HEK293 (cell line): ENCODE measurements at regions not wholly inside any gene's neighbourhood (a gene's known extent, or its start where the extent isn't known, plus 50 kb on each side); places are given as distances from the start of the nearest gene placed in this dataset.

ENCODE experiments used
- CTCF ChIA-PET: fragments of 350-600 bp; formaldehyde crosslinking; extraction: SDS; loops from one replicate; lab custom pipeline; 2021; ENCODE audit warnings: antibody characterized with exemption; lab: Yijun Ruan, JAX
- POLR2A ChIA-PET: fragments of 300-600 bp; formaldehyde crosslinking; extraction: SDS; loops from one replicate; lab custom pipeline; 2020; ENCODE audit warnings: antibody characterized with exemption, inconsistent platforms; lab: Yijun Ruan, JAX
- H3K27ac ChIP-seq: fragments of 200-500 bp; sonication (Bioruptor generic); 2 replicates; pipeline ENCODE4 v1.5.1; 2014; ENCODE audit warnings: low read depth, low read length, control low read depth, inconsistent platforms; ENCODE audit errors: extremely low read depth
- H3K36me3 ChIP-seq, 2 experiments: fragments of 200-500 bp in 1 of 2; sonication (Bioruptor generic) in 1 of 2; 1 replicate in 1 of 2; 2 replicates in 1 of 2; pipeline ENCODE4 v1.5.1; 2014 to 2017; ENCODE audit warnings: inconsistent platforms in 2 of 2, low read length in 2 of 2; ENCODE audit not compliant: control insufficient read depth in 2 of 2, insufficient read depth in 1 of 2
- H3K4me1 ChIP-seq: fragments of 200-500 bp; sonication (Bioruptor generic); 2 replicates; pipeline ENCODE4 v1.5.1; 2014; ENCODE audit warnings: mild to moderate bottlenecking, low read length, inconsistent platforms; ENCODE audit not compliant: control insufficient read depth, insufficient read depth
- H3K4me3 ChIP-seq: 2 replicates; pipeline ENCODE4 v1.5.1; 2011; ENCODE audit warnings: low read depth, mild to moderate bottlenecking, control low read depth, low read length, moderate library complexity
- H3K9me3 ChIP-seq: fragments of 200-500 bp; sonication (Bioruptor generic); 2 replicates; pipeline ENCODE4 v1.5.1; 2014; ENCODE audit warnings: low read depth, low read length, inconsistent platforms; ENCODE audit not compliant: control insufficient read depth, insufficient read depth
- BCL11A ChIP-seq: fragments of 450-650 bp; formaldehyde crosslinking; IDR thresholded peaks from 2 replicates; pipeline ENCODE4 v1.5.1; 2016; ENCODE audit warnings: low read depth, missing biosample characterization, missing genetic modification characterization
- HOXC10 ChIP-seq: sonication (generic); formaldehyde crosslinking; IDR thresholded peaks from 2 replicates; pipeline ENCODE4 v1.8.1; 2023; ENCODE audit warnings: mild to moderate bottlenecking, missing genetic modification reagents
- HOXD13 ChIP-seq: sonication (generic); formaldehyde crosslinking; IDR thresholded peaks from 2 replicates; pipeline ENCODE4 v1.8.0; 2022; ENCODE audit warnings: missing genetic modification reagents, borderline replicate concordance
- IKZF3 ChIP-seq: fragments of 450-650 bp; IDR thresholded peaks from 2 replicates; pipeline ENCODE4 v1.5.0; 2018; ENCODE audit warnings: missing biosample characterization, mild to moderate bottlenecking, missing genetic modification characterization, moderate library complexity
- OVOL3 ChIP-seq: fragments of 450-650 bp; formaldehyde crosslinking; IDR thresholded peaks from 2 replicates; pipeline ENCODE4 v1.5.1; 2016; ENCODE audit warnings: missing biosample characterization, missing genetic modification characterization
- ZBTB7A ChIP-seq: fragments of 450-650 bp; formaldehyde crosslinking; IDR thresholded peaks from 2 replicates; pipeline ENCODE4 v1.5.1; 2016; ENCODE audit warnings: low read depth, missing biosample characterization, missing genetic modification characterization
- ZNF114 ChIP-seq: fragments of 450-650 bp; formaldehyde crosslinking; IDR thresholded peaks from 2 replicates; pipeline ENCODE4 v1.5.0; 2017; ENCODE audit warnings: missing biosample characterization, missing genetic modification characterization
- ZNF175 ChIP-seq: fragments of 450-650 bp; formaldehyde crosslinking; IDR thresholded peaks from 2 replicates; pipeline ENCODE4 v1.5.1; 2016; ENCODE audit warnings: missing biosample characterization, missing genetic modification characterization
- ZNF221 ChIP-seq: fragments of 450-650 bp; formaldehyde crosslinking; IDR thresholded peaks from 2 replicates; pipeline ENCODE4 v1.5.1; 2017; ENCODE audit warnings: missing biosample characterization, missing genetic modification characterization, borderline replicate concordance
- ZNF335 ChIP-seq: fragments of 450-650 bp; formaldehyde crosslinking; conservative IDR thresholded peaks from 2 replicates; pipeline ENCODE4 v1.5.1; 2016; ENCODE audit warnings: missing biosample characterization, missing genetic modification characterization
- ZNF341 ChIP-seq: fragments of 450-650 bp; formaldehyde crosslinking; IDR thresholded peaks from 2 replicates; pipeline ENCODE4; 2016; ENCODE audit warnings: low read depth, missing biosample characterization, missing genetic modification characterization
- ZNF529 ChIP-seq: fragments of 450-650 bp; formaldehyde crosslinking; IDR thresholded peaks from 2 replicates; pipeline ENCODE4 v1.5.1; 2017; ENCODE audit warnings: missing genetic modification characterization, missing biosample characterization; ENCODE audit not compliant: insufficient replicate concordance
- ZNF548 ChIP-seq: fragments of 450-650 bp; formaldehyde crosslinking; IDR thresholded peaks from 2 replicates; pipeline ENCODE4 v1.5.1; 2016; ENCODE audit warnings: missing biosample characterization, missing genetic modification characterization
- ZNF585B ChIP-seq: fragments of 450-650 bp; formaldehyde crosslinking; IDR thresholded peaks from 2 replicates; pipeline ENCODE4 v1.5.1; 2016; ENCODE audit warnings: missing biosample characterization, missing genetic modification characterization
- ZNF629 ChIP-seq: fragments of 450-650 bp; formaldehyde crosslinking; IDR thresholded peaks from 2 replicates; pipeline ENCODE4 v1.5.1; 2017; ENCODE audit warnings: missing biosample characterization, missing genetic modification characterization
- ZNF670 ChIP-seq: fragments of 450-650 bp; formaldehyde crosslinking; IDR thresholded peaks from 2 replicates; pipeline ENCODE4 v1.5.1; 2016; ENCODE audit warnings: missing biosample characterization, missing genetic modification characterization, low read depth
- TF ChIP-seq, protein P1 (sequence below): IDR thresholded peaks from 2 replicates; pipeline ENCODE4 v1.6.1; 2011; ENCODE audit warnings: mild to moderate bottlenecking, low read depth, low read length, borderline replicate concordance
- TF ChIP-seq, protein P2 (sequence below): fragments of 450-650 bp; formaldehyde crosslinking; IDR thresholded peaks from 2 replicates; pipeline ENCODE4 v1.5.1; 2016; ENCODE audit warnings: missing biosample characterization, missing genetic modification characterization
- TF ChIP-seq, protein P3 (sequence below): fragments of 450-650 bp; formaldehyde crosslinking; IDR thresholded peaks from 2 replicates; pipeline ENCODE4 v1.5.1; 2016; ENCODE audit warnings: missing biosample characterization, missing genetic modification characterization
- TF ChIP-seq, protein P4 (sequence below): fragments of 450-650 bp; formaldehyde crosslinking; IDR thresholded peaks from 2 replicates; pipeline ENCODE4 v1.5.1; 2016; ENCODE audit warnings: missing biosample characterization, missing genetic modification characterization, low read depth

DNA sequence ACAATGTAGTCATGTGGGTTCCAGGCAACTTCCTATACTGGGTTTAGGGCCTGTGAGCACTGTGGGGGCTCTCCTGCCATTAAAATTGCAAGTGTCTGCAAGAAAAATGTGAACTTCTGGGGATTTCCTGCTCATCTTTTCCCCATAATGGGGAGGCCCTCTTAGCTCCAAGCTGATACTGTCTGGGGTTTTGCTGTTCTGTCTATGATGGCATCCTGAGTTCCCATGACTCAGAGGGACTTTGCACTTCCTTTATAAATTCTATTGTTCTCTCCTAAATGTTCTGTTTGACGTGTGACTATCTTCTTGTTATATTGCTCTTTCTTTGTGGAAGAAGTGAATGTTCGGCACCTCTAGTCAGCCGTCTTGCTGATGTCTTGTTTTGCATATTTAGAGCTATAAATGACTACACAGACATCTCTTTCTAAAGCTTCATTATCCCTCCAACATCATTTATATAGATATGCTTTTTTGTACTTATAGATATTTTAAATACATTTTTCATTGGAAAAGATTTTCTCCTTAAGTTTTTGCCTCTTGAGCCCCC, 465.8 kb downstream of the NAF1 start:
- H3K36me3 ChIP-seq, result no peaks in the 10 kb centered on the region
- POLR2A ChIA-PET, result no interaction called here
- H3K4me3 ChIP-seq, result no peak overlapping the region
- H3K9me3 ChIP-seq, result no peaks in the 10 kb centered on the region
- H3K4me1 ChIP-seq, result no peaks in the 10 kb centered on the region
- CTCF ChIA-PET, result no interaction called here
- TF ChIP-seq OVOL3 (tag by site-specific recombination) (no peak), ZNF335 (no peak), ZNF221 (tag by site-specific recombination) (no peak), ZNF548 (no peak), ZNF529 (tag by site-specific recombination) (no peak), HOXD13 (CRISPR knock-in tag) (no peak), BCL11A (tag by site-specific recombination) (no peak), ZNF585B (tag by site-specific recombination) (no peak), ZNF629 (no peak), ZNF175 (tag by site-specific recombination) (no peak)
- TF ChIP-seq, protein P1, sequence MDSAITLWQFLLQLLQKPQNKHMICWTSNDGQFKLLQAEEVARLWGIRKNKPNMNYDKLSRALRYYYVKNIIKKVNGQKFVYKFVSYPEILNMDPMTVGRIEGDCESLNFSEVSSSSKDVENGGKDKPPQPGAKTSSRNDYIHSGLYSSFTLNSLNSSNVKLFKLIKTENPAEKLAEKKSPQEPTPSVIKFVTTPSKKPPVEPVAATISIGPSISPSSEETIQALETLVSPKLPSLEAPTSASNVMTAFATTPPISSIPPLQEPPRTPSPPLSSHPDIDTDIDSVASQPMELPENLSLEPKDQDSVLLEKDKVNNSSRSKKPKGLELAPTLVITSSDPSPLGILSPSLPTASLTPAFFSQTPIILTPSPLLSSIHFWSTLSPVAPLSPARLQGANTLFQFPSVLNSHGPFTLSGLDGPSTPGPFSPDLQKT, result no peak
- TF ChIP-seq, protein P2, sequence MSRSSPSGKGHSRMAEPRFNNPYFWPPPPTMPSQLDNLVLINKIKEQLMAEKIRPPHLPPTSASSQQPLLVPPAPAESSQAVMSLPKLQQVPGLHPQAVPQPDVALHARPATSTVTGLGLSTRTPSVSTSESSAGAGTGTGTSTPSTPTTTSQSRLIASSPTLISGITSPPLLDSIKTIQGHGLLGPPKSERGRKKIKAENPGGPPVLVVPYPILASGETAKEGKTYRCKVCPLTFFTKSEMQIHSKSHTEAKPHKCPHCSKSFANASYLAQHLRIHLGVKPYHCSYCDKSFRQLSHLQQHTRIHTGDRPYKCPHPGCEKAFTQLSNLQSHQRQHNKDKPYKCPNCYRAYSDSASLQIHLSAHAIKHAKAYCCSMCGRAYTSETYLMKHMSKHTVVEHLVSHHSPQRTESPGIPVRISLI (tag by site-specific recombination), result no peak
- no peak overlapping the region for H3K27ac ChIP-seq

DNA sequence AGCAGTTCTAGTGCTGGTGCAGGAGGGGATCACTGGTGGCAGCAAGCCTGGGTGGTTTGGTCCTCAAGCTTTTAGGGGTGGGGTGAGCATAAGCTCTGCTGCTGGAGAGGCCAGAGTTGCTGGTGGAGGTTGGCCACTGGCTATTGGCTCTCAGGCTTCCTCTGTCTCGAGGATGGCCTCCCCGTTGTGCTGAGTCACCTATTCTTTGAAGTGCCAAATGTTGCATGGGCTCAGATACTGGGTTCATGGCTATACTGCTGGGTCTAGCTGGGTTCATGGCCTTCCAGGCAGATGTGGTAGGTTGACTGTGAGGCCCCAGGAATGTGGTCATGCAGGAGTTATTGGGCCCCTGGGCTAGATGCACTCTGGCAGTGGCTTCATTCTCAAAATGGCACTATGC, 466.3 kb downstream of the NAF1 start:
- Histone ChIP-seq H3K27ac (no peak overlapping the region), H3K4me1 (no peaks in the 10 kb centered on the region), H3K9me3 (no peaks in the 10 kb centered on the region), H3K4me3 (no peak overlapping the region)
- ChIA-PET CTCF (no interaction called here), POLR2A (no interaction called here)
- TF ChIP-seq IKZF3 (tag by site-specific recombination), result no peak
- no peak for TF ChIP-seq ZNF341 (tag by site-specific recombination)
- TF ChIP-seq HOXC10 (CRISPR knock-in tag), result no peak
- TF ChIP-seq, protein P3, sequence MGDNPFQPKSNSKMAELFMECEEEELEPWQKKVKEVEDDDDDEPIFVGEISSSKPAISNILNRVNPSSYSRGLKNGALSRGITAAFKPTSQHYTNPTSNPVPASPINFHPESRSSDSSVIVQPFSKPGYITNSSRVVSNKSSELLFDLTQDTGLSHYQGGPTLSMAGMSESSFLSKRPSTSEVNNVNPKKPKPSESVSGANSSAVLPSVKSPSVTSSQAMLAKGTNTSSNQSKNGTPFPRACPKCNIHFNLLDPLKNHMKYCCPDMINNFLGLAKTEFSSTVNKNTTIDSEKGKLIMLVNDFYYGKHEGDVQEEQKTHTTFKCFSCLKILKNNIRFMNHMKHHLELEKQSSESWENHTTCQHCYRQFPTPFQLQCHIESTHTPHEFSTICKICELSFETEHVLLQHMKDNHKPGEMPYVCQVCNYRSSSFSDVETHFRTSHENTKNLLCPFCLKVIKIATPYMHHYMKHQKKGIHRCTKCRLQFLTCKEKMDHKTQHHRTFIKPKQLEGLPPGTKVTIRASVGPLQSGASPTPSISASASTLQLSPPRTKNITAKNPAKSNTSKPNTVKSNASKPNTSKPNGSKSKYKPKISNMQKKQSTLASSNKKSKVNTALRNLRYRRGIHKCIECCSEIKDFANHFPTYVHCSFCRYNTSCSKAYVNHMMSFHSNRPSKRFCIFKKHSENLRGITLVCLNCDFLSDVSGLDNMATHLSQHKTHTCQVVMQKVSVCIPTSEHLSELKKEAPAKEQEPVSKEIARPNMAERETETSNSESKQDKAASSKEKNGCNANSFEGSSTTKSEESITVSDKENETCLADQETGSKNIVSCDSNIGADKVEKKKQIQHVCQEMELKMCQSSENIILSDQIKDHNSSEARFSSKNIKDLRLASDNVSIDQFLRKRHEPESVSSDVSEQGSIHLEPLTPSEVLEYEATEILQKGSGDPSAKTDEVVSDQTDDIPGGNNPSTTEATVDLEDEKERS, result no peak
- TF ChIP-seq, protein P4, sequence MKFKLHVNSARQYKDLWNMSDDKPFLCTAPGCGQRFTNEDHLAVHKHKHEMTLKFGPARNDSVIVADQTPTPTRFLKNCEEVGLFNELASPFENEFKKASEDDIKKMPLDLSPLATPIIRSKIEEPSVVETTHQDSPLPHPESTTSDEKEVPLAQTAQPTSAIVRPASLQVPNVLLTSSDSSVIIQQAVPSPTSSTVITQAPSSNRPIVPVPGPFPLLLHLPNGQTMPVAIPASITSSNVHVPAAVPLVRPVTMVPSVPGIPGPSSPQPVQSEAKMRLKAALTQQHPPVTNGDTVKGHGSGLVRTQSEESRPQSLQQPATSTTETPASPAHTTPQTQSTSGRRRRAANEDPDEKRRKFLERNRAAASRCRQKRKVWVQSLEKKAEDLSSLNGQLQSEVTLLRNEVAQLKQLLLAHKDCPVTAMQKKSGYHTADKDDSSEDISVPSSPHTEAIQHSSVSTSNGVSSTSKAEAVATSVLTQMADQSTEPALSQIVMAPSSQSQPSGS (tag by site-specific recombination), result no peak
- TF ChIP-seq ZBTB7A, result no peak
- TF ChIP-seq ZNF670, result no peak
- no peak for TF ChIP-seq ZNF114 (tag by site-specific recombination)
- TF ChIP-seq, all 188 proteins: peak for 0
- H3K36me3 ChIP-seq, result no peaks in the 10 kb centered on the region
